ENCODE measurements at regions not wholly inside any gene's neighbourhood (a gene's known extent, or its start where the extent isn't known, plus 50 kb on each side); places are given as distances from the start of the nearest gene placed in this dataset.

DNA sequence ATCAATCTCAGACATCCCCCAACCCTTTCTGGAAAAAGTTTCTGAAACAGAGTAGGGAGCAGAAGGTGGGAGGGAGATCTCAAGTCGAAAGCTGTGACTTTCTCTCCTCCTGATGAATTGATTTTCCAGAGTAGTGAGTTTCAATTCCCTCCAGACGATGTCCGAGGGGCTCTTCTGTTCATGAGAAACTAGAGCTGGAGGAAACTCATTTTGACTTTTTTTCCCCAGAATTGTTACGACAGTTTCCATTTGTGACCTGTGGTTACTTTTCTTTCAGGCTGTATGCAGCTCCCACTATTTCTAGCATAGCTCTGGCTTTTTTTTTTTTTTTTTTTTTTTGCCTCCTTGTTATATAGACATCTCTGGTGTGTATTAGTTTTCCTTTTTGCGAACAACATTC is 422.1 kb upstream of the SALL1 start:
- no peak for DNase-seq (ENCODE audit: low read depth)
- Histone ChIP-seq H3K27me3 (ENCODE audit: control insufficient read depth, insufficient read depth, low read length) (peaks cover 6% of the 10 kb centered on the region), H3K4me3 (ENCODE audit: low read depth, low read length) (no peak overlapping the region), H3K36me3 (ENCODE audit: control insufficient read depth, insufficient read depth, low read length) (no peaks in the 10 kb centered on the region)
- CTCF ChIA-PET = no interaction called here
- POLR2A ChIA-PET = no interaction called here
- TF ChIP-seq, protein P1, sequence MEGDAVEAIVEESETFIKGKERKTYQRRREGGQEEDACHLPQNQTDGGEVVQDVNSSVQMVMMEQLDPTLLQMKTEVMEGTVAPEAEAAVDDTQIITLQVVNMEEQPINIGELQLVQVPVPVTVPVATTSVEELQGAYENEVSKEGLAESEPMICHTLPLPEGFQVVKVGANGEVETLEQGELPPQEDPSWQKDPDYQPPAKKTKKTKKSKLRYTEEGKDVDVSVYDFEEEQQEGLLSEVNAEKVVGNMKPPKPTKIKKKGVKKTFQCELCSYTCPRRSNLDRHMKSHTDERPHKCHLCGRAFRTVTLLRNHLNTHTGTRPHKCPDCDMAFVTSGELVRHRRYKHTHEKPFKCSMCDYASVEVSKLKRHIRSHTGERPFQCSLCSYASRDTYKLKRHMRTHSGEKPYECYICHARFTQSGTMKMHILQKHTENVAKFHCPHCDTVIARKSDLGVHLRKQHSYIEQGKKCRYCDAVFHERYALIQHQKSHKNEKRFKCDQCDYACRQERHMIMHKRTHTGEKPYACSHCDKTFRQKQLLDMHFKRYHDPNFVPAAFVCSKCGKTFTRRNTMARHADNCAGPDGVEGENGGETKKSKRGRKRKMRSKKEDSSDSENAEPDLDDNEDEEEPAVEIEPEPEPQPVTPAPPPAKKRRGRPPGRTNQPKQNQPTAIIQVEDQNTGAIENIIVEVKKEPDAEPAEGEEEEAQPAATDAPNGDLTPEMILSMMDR (IDR thresholded peaks at IDR 0.05; ENCODE audit: insufficient read depth, low read depth, low read length) = no peak

DNA sequence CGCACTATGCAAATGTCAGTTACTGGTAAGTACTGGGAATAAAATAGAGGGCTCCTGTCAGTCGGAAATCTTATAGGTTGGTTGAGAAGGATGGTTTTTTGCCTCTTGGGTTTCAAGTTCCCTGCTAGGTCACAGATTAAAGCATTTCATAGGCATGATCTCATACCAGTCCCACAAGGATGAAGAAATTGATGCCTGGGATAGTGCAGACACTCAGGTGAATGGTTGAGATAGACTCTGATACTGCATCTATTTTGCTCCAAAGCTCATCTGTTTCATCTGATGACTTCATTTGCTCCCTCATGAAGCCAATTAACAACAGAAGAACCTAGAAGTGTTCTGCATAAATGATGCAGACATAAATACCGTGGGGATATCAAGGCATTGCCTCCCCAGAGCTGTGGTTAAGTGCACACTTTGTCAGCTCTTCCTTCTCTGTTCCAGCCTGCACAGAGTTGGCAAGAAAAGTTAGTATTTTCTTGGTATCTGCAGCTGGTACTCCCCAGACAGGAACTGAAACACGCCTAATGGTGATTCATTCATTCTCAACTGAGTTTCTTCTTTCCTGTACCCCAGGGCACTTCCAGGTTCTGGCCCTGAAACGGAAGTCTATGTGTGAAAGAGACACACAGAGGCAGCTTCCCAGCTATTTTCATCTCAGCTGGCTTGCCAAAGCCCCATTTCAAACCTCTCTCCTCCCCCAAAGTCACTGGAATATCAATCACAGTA is 418.3 kb upstream of the SALL1 start:
- ChIA-PET POLR2A (no interaction called here), CTCF (no interaction called here)
- no peak for DNase-seq (ENCODE audit: low read depth)
- TF ChIP-seq, protein P1 (IDR thresholded peaks at IDR 0.05; ENCODE audit: insufficient read depth, low read depth, low read length) = no peak
- H3K36me3 ChIP-seq (ENCODE audit: control insufficient read depth, insufficient read depth, low read length) = no peaks in the 10 kb centered on the region
- H3K4me3 ChIP-seq (ENCODE audit: low read depth, low read length) = no peak overlapping the region
- H3K27me3 ChIP-seq (ENCODE audit: control insufficient read depth, insufficient read depth, low read length) = peaks cover 1% of the 10 kb centered on the region; the same call in 1 of the 2 replicates

DNA sequence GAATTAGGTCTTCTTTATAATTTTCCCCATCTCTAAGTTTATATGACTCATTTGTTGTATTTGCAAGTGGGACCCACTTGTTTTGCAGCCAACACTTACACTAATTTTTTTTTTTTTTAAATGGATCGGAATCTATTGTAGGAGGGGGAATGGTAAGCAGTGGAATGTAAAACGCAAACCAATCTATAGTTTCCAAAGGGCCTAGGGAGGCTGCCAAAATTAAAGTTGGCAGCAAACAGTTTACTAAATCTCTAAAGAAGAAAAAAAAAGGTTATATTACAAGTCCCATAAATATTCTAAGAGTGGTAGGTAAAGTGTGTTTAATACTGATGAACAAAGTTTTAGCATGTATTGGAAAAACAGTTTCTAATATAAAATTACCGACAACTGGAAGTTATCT is 416.8 kb upstream of the SALL1 start:
- CTCF ChIA-PET = no interaction called here
- peaks cover 1% of the 10 kb centered on the region; the same call in 1 of the 2 replicates for H3K27me3 ChIP-seq (ENCODE audit: control insufficient read depth, insufficient read depth, low read length)
- no peak overlapping the region for H3K4me3 ChIP-seq (ENCODE audit: low read depth, low read length)
- TF ChIP-seq, protein P1 (IDR thresholded peaks at IDR 0.05; ENCODE audit: insufficient read depth, low read depth, low read length) = no peak
- H3K36me3 ChIP-seq (ENCODE audit: control insufficient read depth, insufficient read depth, low read length) = no peaks in the 10 kb centered on the region
- no peak for DNase-seq (ENCODE audit: low read depth)
- POLR2A ChIA-PET = no interaction called here

DNA sequence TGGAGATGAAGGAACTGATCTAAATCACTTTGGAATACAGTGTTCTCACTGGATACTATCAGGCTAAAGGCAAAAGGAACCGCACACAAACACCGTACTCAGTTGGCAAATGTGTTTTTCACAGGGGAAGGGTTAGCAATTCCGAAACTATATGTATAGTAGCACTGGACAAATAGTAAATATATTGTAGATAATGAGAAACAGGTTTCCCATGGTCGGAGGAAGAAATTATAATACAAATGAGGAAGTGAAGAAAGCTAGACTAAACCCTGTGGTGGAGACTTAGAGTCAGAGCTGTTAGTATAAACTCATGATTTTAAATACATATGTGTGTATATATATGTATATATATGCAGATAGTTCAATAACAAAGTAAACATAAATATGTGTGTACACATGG is 414.1 kb upstream of the SALL1 start:
- H3K4me3 ChIP-seq (ENCODE audit: low read depth, low read length) = no peak overlapping the region
- 0 out of 2 replicates have a peak, but pooled peaks cover 1% of the 10 kb centered on the region for H3K27me3 ChIP-seq (ENCODE audit: control insufficient read depth, insufficient read depth, low read length)
- no peaks in the 10 kb centered on the region for H3K36me3 ChIP-seq (ENCODE audit: control insufficient read depth, insufficient read depth, low read length)
- CTCF ChIA-PET = no interaction called here
- POLR2A ChIA-PET = no interaction called here
- TF ChIP-seq, protein P1 (IDR thresholded peaks at IDR 0.05; ENCODE audit: insufficient read depth, low read depth, low read length) = no peak
- no peak for DNase-seq (ENCODE audit: low read depth)

DNA sequence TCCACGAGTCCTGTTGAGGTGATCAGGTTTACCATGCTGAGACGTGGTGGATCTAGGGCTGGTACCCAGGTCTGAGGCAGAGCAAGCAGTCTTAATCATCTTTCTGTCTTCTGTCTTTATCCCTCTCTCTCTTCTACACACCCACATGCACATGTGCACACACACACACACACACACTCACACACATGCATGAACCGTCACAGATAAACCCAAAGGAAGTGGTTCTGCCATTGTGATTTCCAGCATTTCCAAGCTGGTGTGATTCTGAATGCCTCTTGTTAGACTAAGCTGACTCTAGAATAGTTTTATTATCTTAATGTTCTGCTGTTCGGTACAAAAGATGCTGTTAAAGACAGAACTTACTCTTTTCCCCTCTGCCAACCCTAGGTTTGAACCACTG is 411.8 kb upstream of the SALL1 start:
- Histone ChIP-seq H3K4me3 (ENCODE audit: low read depth, low read length) (no peak overlapping the region), H3K27me3 (ENCODE audit: control insufficient read depth, insufficient read depth, low read length) (no peaks in the 10 kb centered on the region), H3K36me3 (ENCODE audit: control insufficient read depth, insufficient read depth, low read length) (no peaks in the 10 kb centered on the region)
- POLR2A ChIA-PET = no interaction called here
- no peak for DNase-seq (ENCODE audit: low read depth)
- TF ChIP-seq, protein P1 (IDR thresholded peaks at IDR 0.05; ENCODE audit: insufficient read depth, low read depth, low read length) = no peak
- CTCF ChIA-PET = no interaction called here

All from BJ (cell line).